NCI-H526 treated with DMSO at 0.1 percent for 48 hours (cell line): ENCODE measurements at regions not wholly inside any gene's neighbourhood (a gene's known extent, or its start where the extent isn't known, plus 50 kb on each side); places are given as distances from the start of the nearest gene placed in this dataset.

Experiments used
- DNase-seq: peaks from one replicate; lab custom pipeline; 2025; lab: John Stamatoyannopoulos, UW

GRCh38 chr12:90129366-90130030 lies 420.9 kb upstream of the ATP2B1 start:
- no peak for DNase-seq

GRCh38 chr12:90128526-90128925 lies 419.9 kb upstream of the ATP2B1 start:
- DNase-seq = no peak

GRCh38 chr12:90126125-90126524 lies 417.5 kb upstream of the ATP2B1 start:
- DNase-seq = no peak

GRCh38 chr12:90124914-90125313 lies 416.3 kb upstream of the ATP2B1 start:
- no peak for DNase-seq

- DNase-seq = no peak
These were observed 415.7 kb upstream of the ATP2B1 start for GRCh38 chr12:90124289-90124688.

GRCh38 chr12:90122681-90123080 lies 414.0 kb upstream of the ATP2B1 start:
- no peak for DNase-seq

- DNase-seq = no peak
These were observed 412.0 kb upstream of the ATP2B1 start for GRCh38 chr12:90120627-90121026.

- DNase-seq = no peak
These were observed 404.0 kb upstream of the ATP2B1 start for GRCh38 chr12:90112666-90113065.

- DNase-seq = no peak
These were observed 403.3 kb upstream of the ATP2B1 start for GRCh38 chr12:90111791-90112580.

- no peak for DNase-seq
These were observed 397.9 kb upstream of the ATP2B1 start for GRCh38 chr12:90106568-90106967.

- DNase-seq = peak; percentile 7
These were observed 394.5 kb upstream of the ATP2B1 start for GRCh38 chr12:90102957-90103652.

- no peak for DNase-seq
These were observed 391.9 kb upstream of the ATP2B1 start for GRCh38 chr12:90100579-90100978.

GRCh38 chr12:90099288-90099687 lies 390.6 kb upstream of the ATP2B1 start:
- no peak for DNase-seq

GRCh38 chr12:90098132-90098779 lies 389.6 kb upstream of the ATP2B1 start:
- no peak for DNase-seq

GRCh38 chr12:90091809-90092208 lies 383.2 kb upstream of the ATP2B1 start:
- DNase-seq = no peak

GRCh38 chr12:90090929-90091651 lies 382.5 kb upstream of the ATP2B1 start:
- DNase-seq = no peak

GRCh38 chr12:90086281-90086680 lies 377.6 kb upstream of the ATP2B1 start:
- DNase-seq = no peak

GRCh38 chr12:90085494-90086274 lies 377.0 kb upstream of the ATP2B1 start:
- no peak for DNase-seq

- no peak for DNase-seq
These were observed 375.4 kb upstream of the ATP2B1 start for GRCh38 chr12:90084018-90084417.

- no peak for DNase-seq
These were observed 372.0 kb upstream of the ATP2B1 start for GRCh38 chr12:90080616-90081015.
